Sigmoid colon (tissue), 3 donors: ENCODE measurements at regions not wholly inside any gene's neighbourhood (a gene's known extent, or its start where the extent isn't known, plus 50 kb on each side); places are given as distances from the start of the nearest gene placed in this dataset.

Source experiments
- CTCF ChIP-seq, 4 experiments: fragments of 450-650 bp in 3 of 4; fragments of 200-600 bp in 1 of 4; IDR thresholded peaks; one replicate each; pipeline ENCODE4 v1.5.1; 2016 to 2019; ENCODE audit warnings: antibody characterized with exemption in 4 of 4, mild to moderate bottlenecking in 3 of 4, moderate library complexity in 2 of 4
- POLR2A ChIP-seq, 2 donors: fragments of 450-650 bp; IDR thresholded peaks; one replicate each; pipeline ENCODE4 v1.6.1; 2016; ENCODE audit warnings: antibody characterized with exemption in 2 of 2, mild to moderate bottlenecking in 2 of 2, moderate library complexity in 2 of 2

GRCh38 chr10:5582736-5583135 is 58.0 kb downstream of the CALML3 start:
- TF ChIP-seq CTCF (IDR thresholded peaks at IDR 0.05) (no peak), POLR2A (IDR thresholded peaks at IDR 0.05) (no peak)
